ENCODE measurements at regions not wholly inside any gene's neighbourhood (a gene's known extent, or its start where the extent isn't known, plus 50 kb on each side); places are given as distances from the start of the nearest gene placed in this dataset.

- ATAC-seq = no peak
- Histone ChIP-seq H3K9me3 (no peaks in the 10 kb centered on the region), H3K27ac (no peak overlapping the region), H3K4me1 (peaks cover 47% of the 10 kb centered on the region), H3K4me3 (no peak overlapping the region), H3K4me2 (no peak overlapping the region)
- DNase-seq (ENCODE audit: low read depth in 1 of 2, low spot score in 1 of 2) = no peak
- TF ChIP-seq REST (IDR thresholded peaks at IDR 0.05) (no peak), HOXB5 (CRISPR knock-in tag; IDR thresholded peaks at IDR 0.05) (no peak), ZC3H11A (IDR thresholded peaks at IDR 0.05) (no peak), MAZ (IDR thresholded peaks at IDR 0.05; ENCODE audit: borderline replicate concordance, low read depth, low read length) (no peak), RCOR1 (IDR thresholded peaks at IDR 0.05; ENCODE audit: low read depth, low read length) (no peak), SREBF2 (IDR thresholded peaks at IDR 0.05) (no peak), ATOH8 (CRISPR knock-in tag; IDR thresholded peaks at IDR 0.05; ENCODE audit: low read depth) (no peak), KDM1A (IDR thresholded peaks at IDR 0.05; ENCODE audit: low read depth) (no peak), FOXS1 (CRISPR knock-in tag; IDR thresholded peaks at IDR 0.05) (no peak), HDAC2 (IDR thresholded peaks at IDR 0.05) (no peak), USF2 (IDR thresholded peaks at IDR 0.05) (no peak), SMC3 (IDR thresholded peaks at IDR 0.05) (no peak), BHLHE40 (IDR thresholded peaks at IDR 0.05; ENCODE audit: low read depth, low read length) (no peak), HMGXB4 (CRISPR knock-in tag; IDR thresholded peaks at IDR 0.05; ENCODE audit: borderline replicate concordance) (no peak)
- FAIRE-seq = no peak
- CTCF ChIA-PET = interaction anchor here (0.9 to 1.3 kb wide), 3 partner anchors 31 to 51 kb away, joined by 3 read pairs; no protein-coding TSS in a partner anchor
- POLR2A ChIA-PET = no interaction called here
- 95% methylated on average over 2 of the region's 2 CpGs for WGBS (ENCODE audit: missing lambda C conversion rate)
These were observed 116.8 kb upstream of the DST start for GRCh38 chr6:56759521-56759920.

GRCh38 chr6:56758553-56758952 lies 115.9 kb upstream of the DST start:
- peak overlapping the region in 1 of 2 experiments; percentile 39; a peak in 1 of 6 replicates for H3K27ac ChIP-seq
- POLR2A ChIA-PET = no interaction called here
- FAIRE-seq (no peak), ATAC-seq (no peak; a peak in 1 of 6 replicates), DNase-seq (ENCODE audit: low read depth in 1 of 2, low spot score in 1 of 2) (no peak)
- H3K9me3 ChIP-seq = no peaks in the 10 kb centered on the region
- CTCF ChIA-PET = interaction anchor here (0.8 to 3.3 kb wide), 13 partner anchors 12 to 132 kb away, joined by 3 to 19 read pairs (median 4); no protein-coding TSS in a partner anchor
- WGBS (ENCODE audit: missing lambda C conversion rate) = 83% methylated on average over 2 of the region's 2 CpGs
- no peak overlapping the region for H3K4me3 ChIP-seq
- H3K4me2 ChIP-seq = peak overlapping the region; percentile 37; the same call in 1 of the 3 replicates
- H3K4me1 ChIP-seq = peaks cover 47% of the 10 kb centered on the region
- TF ChIP-seq FOSL2 (IDR thresholded peaks at IDR 0.05) = no peak
- no peak for TF ChIP-seq FOSL2 (CRISPR knock-in tag; IDR thresholded peaks at IDR 0.05)
- no peak for TF ChIP-seq NR3C1 (IDR thresholded peaks at IDR 0.05)
- TF ChIP-seq EHMT2 (IDR thresholded peaks at IDR 0.05; ENCODE audit: low read depth) = no peak
- no peak for TF ChIP-seq CBX2 (IDR thresholded peaks at IDR 0.05; ENCODE audit: borderline replicate concordance, low read depth)
- no peak for TF ChIP-seq HEYL (CRISPR knock-in tag; IDR thresholded peaks at IDR 0.05)
- TF ChIP-seq MYC (IDR thresholded peaks at IDR 0.05; ENCODE audit: borderline replicate concordance, low read length) = no peak
- no peak for TF ChIP-seq NFE2L2 (conservative IDR thresholded peaks at IDR 0.05; ENCODE audit: low read length)
- TF ChIP-seq GATA3 (IDR thresholded peaks at IDR 0.05; ENCODE audit: borderline replicate concordance) = no peak
- TF ChIP-seq TFCP2L1 (CRISPR knock-in tag; IDR thresholded peaks at IDR 0.05) = no peak
- no peak for TF ChIP-seq CHD4 (IDR thresholded peaks at IDR 0.05; ENCODE audit: borderline replicate concordance)
- TF ChIP-seq PBX3 (IDR thresholded peaks at IDR 0.05) = no peak
- no peak for TF ChIP-seq JUNB (IDR thresholded peaks at IDR 0.05)
